ENCODE measurements at regions not wholly inside any gene's neighbourhood (a gene's known extent, or its start where the extent isn't known, plus 50 kb on each side); places are given as distances from the start of the nearest gene placed in this dataset.

DNA sequence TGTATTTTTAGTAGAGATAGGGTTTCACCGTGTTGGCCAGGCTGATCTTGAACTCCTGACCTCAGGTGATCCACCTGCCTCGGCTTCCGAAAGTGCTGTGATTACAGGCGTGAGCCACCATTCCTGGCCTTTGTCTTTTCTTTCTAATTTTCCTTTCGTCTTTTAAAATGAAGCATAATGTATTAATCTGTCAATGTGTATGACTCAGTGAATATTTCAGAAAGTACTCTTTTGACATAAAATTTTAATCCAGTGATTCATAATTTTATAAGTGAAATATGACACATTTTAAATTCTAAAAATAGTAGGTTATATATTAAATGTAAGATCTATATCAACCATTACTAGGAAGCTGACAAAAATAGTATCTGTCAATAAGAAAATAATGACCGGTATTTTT is 1059.0 kb upstream of the PRMT6 start:
- Histone ChIP-seq H3K9ac (ENCODE audit: low read length) (no peak overlapping the region), H3K36me3 (replicated peaks; ENCODE audit: low read depth, low read length) (no peaks in the 10 kb centered on the region), H3K27me3 (ENCODE audit: low read depth, low read length) (no peaks in the 10 kb centered on the region), H4K20me1 (ENCODE audit: insufficient read depth, low read length) (no peaks in the 10 kb centered on the region), H3K79me2 (ENCODE audit: low read length) (no peaks in the 10 kb centered on the region), H3K9me3 (ENCODE audit: insufficient read depth, low read length) (no peaks in the 10 kb centered on the region), H3K4me2 (ENCODE audit: low read length) (no peak overlapping the region), H3K4me1 (ENCODE audit: low read length) (no peaks in the 10 kb centered on the region), H3K4me3 (ENCODE audit: low read length) (no peak overlapping the region), H2AFZ (ENCODE audit: low read depth, low read length) (no peak overlapping the region), H3K27ac (ENCODE audit: low read length) (no peak overlapping the region)
- TF ChIP-seq, protein P1, sequence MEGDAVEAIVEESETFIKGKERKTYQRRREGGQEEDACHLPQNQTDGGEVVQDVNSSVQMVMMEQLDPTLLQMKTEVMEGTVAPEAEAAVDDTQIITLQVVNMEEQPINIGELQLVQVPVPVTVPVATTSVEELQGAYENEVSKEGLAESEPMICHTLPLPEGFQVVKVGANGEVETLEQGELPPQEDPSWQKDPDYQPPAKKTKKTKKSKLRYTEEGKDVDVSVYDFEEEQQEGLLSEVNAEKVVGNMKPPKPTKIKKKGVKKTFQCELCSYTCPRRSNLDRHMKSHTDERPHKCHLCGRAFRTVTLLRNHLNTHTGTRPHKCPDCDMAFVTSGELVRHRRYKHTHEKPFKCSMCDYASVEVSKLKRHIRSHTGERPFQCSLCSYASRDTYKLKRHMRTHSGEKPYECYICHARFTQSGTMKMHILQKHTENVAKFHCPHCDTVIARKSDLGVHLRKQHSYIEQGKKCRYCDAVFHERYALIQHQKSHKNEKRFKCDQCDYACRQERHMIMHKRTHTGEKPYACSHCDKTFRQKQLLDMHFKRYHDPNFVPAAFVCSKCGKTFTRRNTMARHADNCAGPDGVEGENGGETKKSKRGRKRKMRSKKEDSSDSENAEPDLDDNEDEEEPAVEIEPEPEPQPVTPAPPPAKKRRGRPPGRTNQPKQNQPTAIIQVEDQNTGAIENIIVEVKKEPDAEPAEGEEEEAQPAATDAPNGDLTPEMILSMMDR (IDR thresholded peaks at IDR 0.05; ENCODE audit: low read depth, low read length) = no peak

DNA sequence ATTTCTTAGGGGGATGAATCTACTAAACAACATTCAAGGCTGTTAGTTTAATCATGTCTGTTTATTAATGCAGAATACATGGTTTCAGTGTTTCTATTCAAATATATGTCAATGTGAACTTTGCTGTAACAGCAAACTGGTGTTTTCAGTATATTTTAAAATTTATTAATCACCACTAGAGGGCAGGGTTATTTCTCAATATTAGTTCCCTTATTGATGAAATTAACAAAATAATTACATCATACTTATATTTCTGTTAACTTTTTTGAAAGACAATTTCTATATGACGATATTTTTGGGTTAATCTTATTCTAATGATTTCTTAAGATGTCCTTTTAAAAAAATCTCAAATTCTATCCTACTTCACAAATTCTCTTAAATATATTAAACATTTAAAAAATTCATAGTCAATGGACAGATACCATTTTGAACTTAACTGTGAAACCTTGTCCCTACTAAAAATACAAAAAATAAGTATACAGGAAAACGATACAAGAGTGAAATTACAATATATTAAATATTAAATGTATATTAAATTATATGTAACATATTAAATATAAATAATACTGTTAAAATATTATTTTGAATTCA is 1034.1 kb upstream of the PRMT6 start:
- H3K4me2 ChIP-seq (ENCODE audit: low read length) = no peak overlapping the region

DNA sequence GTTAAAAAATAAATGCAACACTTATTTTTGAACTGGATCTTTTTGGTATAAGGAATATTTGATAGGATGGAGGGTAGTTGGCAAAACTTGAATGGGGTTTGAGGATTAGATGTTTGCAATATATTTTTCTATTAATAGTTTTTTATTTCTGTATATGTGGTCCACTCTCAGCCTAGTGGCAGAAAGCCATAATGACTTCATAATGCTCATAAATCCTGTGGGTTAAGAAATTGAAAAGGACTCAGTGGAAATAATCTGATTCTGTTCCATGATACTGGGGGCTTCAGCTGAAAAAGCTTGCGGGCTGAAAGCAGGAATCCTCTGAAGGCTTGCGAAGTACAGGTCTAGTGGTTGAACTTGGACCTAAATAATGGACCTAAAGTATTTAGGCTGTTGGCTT is 1028.6 kb upstream of the PRMT6 start:
- Histone ChIP-seq H4K20me1 (ENCODE audit: insufficient read depth, low read length) (no peaks in the 10 kb centered on the region), H3K4me1 (ENCODE audit: low read length) (peaks cover 6% of the 10 kb centered on the region), H3K27ac (ENCODE audit: low read length) (no peak overlapping the region), H3K27me3 (ENCODE audit: low read depth, low read length) (no peaks in the 10 kb centered on the region), H3K9ac (ENCODE audit: low read length) (no peak overlapping the region), H3K9me3 (ENCODE audit: insufficient read depth, low read length) (no peaks in the 10 kb centered on the region), H3K79me2 (ENCODE audit: low read length) (no peaks in the 10 kb centered on the region), H3K4me2 (ENCODE audit: low read length) (no peak overlapping the region), H2AFZ (ENCODE audit: low read depth, low read length) (no peak overlapping the region), H3K4me3 (ENCODE audit: low read length) (no peak overlapping the region), H3K36me3 (replicated peaks; ENCODE audit: low read depth, low read length) (no peaks in the 10 kb centered on the region)
- TF ChIP-seq, protein P1 (IDR thresholded peaks at IDR 0.05; ENCODE audit: low read depth, low read length) = no peak
- TF ChIP-seq EZH2phosphoT487 (IDR thresholded peaks at IDR 0.05; ENCODE audit: low read depth) = no peak

More for the DNA sequence above, 1034.1 kb upstream of the PRMT6 start:
- H3K9me3 ChIP-seq (ENCODE audit: insufficient read depth, low read length) = no peaks in the 10 kb centered on the region
- TF ChIP-seq EZH2phosphoT487 (IDR thresholded peaks at IDR 0.05; ENCODE audit: low read depth) = no peak
- TF ChIP-seq, protein P1 (IDR thresholded peaks at IDR 0.05; ENCODE audit: low read depth, low read length) = peak; percentile 53
- no peaks in the 10 kb centered on the region for H3K79me2 ChIP-seq (ENCODE audit: low read length)
- no peaks in the 10 kb centered on the region for H3K27me3 ChIP-seq (ENCODE audit: low read depth, low read length)
- H3K9ac ChIP-seq (ENCODE audit: low read length) = no peak overlapping the region
- H4K20me1 ChIP-seq (ENCODE audit: insufficient read depth, low read length) = no peaks in the 10 kb centered on the region
- H3K4me1 ChIP-seq (ENCODE audit: low read length) = peaks cover 11% of the 10 kb centered on the region
- no peak overlapping the region for H3K27ac ChIP-seq (ENCODE audit: low read length)
- no peak overlapping the region for H2AFZ ChIP-seq (ENCODE audit: low read depth, low read length)
- no peaks in the 10 kb centered on the region for H3K36me3 ChIP-seq (replicated peaks; ENCODE audit: low read depth, low read length)
- H3K4me3 ChIP-seq (ENCODE audit: low read length) = no peak overlapping the region

DNA sequence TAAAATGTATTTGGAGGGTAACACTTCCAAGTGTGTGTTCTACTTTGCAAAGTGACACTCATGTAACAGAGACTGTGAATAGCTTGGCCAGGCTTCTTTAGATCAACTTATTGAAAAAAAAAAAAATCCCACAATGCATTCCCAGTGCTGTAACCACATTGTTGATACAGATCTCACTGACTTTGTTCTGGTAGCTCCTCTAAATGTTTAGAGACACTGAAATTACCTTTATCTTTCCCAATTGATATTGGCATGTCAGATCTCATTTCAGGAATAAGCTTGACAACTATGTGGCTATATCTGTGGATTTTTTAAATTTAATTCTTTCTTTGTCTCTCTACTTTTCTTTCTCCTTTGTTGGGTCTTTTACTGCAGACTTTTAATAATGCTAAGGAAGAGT is 1018.9 kb upstream of the PRMT6 start:
- no peaks in the 10 kb centered on the region for H4K20me1 ChIP-seq (ENCODE audit: insufficient read depth, low read length)
- H2AFZ ChIP-seq (ENCODE audit: low read depth, low read length) = no peak overlapping the region
- no peak for TF ChIP-seq EZH2phosphoT487 (IDR thresholded peaks at IDR 0.05; ENCODE audit: low read depth)
- TF ChIP-seq, protein P1 (IDR thresholded peaks at IDR 0.05; ENCODE audit: low read depth, low read length) = no peak
- H3K4me2 ChIP-seq (ENCODE audit: low read length) = no peak overlapping the region
- no peaks in the 10 kb centered on the region for H3K36me3 ChIP-seq (replicated peaks; ENCODE audit: low read depth, low read length)
- H3K9ac ChIP-seq (ENCODE audit: low read length) = no peak overlapping the region
- H3K79me2 ChIP-seq (ENCODE audit: low read length) = no peaks in the 10 kb centered on the region
- H3K9me3 ChIP-seq (ENCODE audit: insufficient read depth, low read length) = no peaks in the 10 kb centered on the region
- H3K4me1 ChIP-seq (ENCODE audit: low read length) = no peaks in the 10 kb centered on the region
- no peak overlapping the region for H3K27ac ChIP-seq (ENCODE audit: low read length)
- no peaks in the 10 kb centered on the region for H3K27me3 ChIP-seq (ENCODE audit: low read depth, low read length)
- H3K4me3 ChIP-seq (ENCODE audit: low read length) = no peak overlapping the region

All from OCI-LY3 (cell line).